ENCODE measurements at regions not wholly inside any gene's neighbourhood (a gene's known extent, or its start where the extent isn't known, plus 50 kb on each side); places are given as distances from the start of the nearest gene placed in this dataset.

DNA sequence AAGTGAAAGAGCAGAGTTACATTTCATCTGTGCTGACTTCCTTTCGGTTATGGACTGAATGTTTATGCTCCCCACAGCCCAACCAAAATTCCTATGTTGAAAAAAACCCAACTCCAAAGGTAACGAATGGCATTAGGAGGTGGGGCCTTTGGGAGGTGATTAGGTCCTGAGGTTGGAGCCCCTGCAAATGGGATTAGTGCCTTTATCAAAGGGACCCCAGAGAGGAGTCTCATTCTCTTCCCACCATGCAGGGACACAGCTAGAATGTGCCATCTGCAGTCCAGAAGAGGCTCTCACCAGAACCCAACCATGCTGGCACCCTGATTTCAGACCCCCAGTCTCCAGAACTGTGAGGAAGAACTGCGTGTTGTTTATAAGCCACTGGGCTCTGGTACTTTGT lies 199.3 kb downstream of the TOMM20 start:
- DNase-seq: no peak

DNA sequence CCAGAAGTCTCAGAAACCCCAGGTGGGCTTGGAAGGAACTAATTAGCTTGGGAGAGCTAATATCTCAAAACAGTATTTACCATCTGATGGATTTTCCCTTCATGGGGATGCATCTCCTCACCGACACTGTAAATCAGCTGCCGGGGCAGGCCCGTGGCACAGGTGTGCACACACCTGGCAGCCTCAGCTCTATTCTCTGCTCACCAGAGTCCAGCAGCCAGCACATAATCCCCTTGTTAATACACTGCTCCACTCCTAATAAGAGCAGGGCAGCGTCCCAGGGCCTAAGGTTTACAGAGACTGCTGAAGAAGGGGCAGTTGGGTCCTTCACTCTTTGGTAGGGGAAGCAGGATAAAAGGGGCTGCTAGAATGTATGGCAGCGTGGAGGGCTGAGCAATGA lies 200.0 kb downstream of the TOMM20 start:
- DNase-seq: no peak

DNA sequence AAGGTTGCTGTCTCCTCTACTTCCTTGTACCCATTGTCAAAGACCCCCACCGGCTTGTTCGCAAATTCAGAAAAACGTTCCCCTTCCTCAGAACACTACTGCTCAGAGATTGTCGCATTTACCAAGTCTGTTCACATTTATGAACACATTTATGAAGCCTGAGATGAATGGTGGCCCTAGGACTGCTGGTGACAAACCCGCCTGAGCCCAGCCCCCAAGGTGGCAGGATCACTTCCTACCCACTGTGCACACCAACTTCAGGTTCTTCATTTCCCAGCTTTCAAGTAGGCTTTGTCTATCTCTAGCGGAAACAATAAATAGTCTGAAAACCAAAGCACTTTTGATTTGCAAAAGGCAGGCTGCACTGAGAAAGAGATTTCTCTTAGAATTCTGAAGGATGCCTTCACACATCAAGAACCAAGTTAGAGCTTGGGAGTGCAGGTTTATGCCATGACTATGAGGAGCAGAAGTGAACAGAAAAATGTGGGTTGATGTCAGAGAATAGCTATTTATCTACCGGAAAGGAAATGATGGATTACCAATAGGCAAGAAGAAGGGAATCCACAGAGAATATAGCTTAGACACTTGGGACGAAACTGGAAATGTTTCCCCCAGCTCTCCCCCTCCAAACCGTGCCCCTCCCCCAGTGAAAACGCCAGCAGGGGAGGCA lies 200.5 kb downstream of the TOMM20 start:
- no peak for DNase-seq

DNA sequence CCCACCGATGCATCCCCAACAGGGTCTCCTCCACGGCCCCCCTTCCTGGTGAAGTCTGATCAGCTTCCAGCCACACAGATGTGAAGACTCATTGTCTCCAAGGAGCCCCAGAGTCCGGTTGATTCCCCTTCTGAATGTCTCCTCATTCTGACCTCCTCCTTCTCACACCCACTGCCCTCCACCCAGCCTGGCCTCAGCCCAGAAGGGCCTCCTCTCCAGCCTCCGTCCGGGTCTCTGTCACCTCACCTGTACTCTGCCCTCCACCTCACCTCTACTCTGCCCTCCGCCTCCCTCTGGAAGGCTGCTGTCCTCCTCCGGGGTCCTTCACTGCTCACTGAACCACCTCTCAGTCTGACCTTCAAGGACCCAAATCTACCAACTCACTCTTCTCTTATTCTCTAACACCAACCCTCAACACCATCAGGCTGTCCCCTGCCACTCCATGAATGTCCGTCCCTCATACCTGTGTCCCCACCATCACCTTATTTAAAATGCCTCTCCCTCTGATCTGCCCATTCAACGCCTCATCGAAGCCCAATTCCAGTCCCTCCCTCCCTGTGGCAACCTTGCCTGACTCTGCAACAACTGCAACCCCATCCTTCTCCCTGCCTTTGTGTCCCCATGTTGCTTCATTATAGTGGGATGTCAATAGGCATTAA lies 201.2 kb downstream of the TOMM20 start:
- no peak for DNase-seq

DNA sequence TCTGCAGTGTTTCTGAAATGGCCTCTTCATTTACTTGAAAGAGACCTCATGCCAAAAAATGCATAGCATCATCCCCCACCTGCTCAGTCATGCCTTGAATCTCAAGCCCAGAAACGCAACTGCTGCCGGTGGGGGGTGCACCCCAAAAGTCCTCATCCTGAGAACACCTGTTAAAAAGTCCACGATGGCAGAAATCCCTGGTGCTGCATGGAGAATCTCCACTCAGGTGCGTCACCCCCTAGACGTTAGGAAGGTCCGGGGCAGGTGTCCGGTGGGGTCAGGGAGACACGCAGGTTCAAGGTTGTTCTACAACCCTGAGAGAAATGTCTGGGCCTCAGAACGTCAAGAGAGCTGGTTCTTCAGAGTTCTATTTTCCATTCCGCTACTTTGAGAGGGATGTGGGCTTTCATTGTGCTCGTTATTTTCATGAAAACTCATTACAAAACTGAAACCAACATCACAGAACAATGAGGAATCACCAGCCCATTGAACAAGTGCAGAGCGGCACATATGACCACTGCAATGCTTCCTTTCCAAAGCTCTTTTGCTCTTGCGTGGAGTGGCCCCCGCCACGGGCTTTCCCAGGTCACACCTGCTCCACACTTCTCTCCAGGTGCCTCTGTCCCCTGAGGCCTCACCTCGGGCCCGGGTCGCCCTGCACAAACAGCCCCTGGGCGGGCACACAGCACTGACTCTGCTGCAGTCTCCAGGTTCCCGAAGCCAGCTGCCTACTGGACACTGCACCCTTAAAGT lies 201.9 kb downstream of the TOMM20 start:
- no peak for DNase-seq

DNA sequence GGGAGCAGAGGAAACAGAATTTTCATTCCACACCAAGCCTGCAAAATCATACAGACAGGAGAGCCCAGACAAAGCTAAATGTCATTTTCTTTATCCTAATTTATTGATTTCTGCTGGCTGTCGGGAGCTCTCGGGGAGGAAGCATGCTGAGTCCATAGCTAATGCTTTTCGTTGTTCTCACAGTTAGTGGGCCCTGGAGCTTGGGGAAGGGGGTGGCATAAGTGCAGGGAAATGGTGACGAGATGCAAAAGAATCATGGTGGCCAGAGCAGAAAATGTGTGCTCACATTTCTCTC lies 202.4 kb downstream of the TOMM20 start:
- DNase-seq: no peak

DNA sequence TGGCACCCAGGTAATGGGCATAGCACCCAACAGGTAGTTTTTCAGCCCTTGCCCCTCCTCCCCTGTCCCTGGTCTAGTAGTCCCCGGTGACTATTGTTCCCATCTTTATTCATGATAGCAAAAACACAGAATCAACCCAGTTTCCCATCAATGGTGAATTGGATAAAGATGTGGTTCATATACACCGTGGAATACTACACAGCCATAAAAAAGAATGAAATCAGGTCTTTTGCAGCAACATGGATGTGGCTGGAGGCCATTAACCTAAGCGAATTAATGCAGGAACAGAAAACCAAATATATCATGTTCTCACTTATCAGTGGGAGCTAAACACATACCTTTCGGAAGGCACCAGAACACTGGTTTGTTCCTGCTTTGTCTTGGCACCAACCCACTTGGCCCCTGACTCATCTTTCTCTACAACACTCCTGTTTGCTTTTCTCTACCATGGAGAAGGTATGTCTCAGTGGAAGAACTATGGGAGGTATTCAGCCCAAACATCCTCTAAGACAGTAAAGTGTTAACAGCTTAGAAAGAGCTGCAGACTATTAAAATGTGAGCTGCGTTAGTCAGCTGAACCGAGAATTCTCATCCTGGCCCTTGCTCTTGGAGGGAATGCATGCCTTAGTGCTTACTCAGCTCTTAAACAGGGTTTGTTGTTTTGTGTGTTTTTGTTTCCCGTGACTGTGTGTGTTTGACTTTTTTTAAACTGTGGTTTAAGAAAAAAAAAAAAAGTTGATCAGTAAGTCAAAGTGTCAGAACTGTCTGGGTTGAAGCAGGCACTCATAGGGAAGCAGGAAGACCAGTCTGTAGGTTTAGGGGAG lies 203.0 kb downstream of the TOMM20 start:
- DNase-seq: no peak

DNA sequence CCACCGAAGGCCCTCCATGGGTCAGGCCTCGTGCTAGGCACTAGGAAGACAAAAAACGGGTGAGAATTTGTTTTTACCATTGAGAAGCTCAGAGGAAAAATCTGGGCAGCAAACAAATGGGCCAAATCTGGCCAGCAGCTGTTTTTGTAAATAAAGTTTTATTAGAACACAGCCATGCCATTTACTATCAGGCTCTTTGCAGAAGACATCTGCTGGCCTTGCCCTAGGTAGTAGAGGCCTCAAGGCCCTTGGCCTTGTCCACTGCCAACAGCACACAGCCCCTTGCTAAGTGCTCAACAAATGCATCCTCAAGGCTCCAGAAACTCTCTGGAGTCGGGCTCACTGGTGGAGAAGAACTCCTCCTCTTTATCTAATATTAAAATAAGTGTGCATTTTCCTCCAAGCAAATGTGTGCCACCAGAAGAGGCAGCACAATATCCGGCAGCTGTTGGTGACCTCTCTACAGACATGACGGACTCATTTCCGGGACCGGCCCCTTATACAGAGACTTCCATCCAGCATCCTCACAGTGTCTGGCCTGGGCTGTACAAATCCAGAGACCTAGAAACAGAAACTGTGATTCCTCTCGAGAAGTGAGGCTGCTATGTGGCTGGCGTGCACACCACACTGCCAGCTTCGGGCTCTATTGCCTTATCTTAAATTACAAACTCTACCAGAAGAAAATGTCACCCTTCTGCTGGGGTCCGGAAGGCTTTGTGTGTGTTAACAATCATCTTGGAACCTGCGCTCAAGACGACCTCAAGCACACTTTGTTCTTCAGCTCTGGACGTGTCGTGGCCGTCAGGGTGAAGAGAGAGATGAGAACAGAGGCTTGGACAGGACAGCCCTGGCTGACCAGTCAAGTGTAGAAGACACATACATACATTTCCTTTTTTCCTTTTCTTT lies 203.9 kb downstream of the TOMM20 start:
- DNase-seq: no peak

DNA sequence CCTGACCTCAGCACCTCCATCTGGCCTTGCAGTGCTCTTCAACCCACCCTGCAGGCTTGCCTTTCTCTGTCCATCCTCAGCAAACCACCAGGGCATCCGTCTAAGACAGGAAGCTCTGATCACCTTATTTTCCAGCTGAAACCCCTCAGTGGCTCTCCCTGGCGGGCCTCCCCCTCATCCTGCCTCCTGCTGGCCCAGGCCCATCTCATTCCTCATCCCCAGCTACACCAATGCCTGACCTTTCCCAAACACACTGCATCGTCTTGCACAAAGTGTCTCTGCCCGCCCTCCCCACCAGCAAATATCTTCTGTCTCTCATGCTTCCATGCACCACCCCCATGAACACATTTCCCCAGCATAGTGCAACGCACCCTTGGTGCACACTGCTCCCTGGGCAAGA lies 205.0 kb downstream of the TOMM20 start:
- no peak for DNase-seq

DNA sequence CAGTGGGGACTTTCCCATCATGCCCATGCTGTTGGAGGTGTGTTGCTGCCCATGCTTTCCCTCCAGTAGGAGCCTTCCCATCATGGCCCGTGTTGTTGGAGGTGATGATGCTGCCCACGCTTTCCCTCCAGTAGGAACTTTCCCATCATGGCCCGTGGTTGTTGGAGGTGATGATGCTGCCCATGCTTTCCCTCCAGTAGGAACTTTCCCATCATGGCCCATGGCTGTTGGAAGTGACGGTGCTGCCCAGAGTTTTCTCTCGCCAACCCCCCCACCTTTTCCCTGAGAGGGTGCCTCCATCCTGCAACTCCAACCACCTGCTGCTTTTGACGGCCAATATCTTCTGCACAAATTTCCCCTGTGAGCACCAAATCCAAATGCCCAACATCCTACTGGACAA lies 205.7 kb downstream of the TOMM20 start:
- DNase-seq: no peak

DNA sequence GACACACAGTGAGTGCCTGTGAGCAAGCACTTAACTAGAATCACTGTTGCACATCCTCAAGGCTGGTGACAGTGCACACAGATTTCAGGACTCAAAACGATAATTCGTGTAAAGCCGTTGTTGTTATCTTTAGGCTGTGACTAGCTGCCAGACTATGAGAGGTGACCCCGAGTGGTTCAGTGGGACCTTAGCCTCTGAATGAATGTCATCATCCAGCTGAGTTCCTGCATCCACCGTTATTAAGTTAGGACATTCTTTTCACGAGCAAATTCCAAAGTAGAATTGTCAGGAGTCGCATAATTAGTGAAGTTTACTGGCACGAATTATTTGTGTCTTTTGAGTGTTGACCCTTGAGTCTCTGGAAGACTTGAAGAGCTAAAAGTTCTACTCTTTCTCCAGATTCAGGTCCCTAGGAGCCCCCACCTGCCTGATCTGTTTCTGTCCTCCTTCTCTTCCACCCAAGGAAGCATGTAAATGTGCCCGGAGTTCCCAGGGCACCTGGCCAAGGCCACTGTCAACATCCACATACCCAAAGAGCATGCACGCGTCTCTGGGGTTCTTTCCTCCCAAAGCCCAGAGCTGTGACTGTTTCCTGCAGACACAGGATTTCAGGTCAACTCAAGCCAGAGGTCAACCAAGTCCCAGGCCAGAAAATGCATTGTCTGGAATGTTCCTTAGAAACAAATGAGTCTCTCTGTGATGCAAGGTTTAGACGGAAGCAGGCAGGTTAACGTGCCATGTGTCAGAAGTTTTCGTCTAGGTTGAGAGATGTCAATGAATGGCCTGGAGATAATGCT lies 207.2 kb downstream of the TOMM20 start:
- no peak for DNase-seq

DNA sequence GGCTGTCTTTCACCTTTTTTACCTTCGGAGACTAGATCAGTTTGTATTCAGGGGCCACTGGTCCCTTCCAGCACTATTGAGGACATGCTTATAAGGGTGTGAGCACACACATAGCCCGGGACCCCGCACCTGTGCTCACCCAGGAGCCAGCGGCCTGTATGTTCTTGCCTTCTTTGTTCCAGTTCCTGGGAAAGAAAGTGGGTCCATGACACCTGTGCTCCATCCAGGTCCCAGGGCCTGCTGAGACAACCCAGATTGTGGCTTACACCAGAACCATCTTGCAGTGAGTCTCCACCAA lies 207.8 kb downstream of the TOMM20 start:
- DNase-seq: no peak

DNA sequence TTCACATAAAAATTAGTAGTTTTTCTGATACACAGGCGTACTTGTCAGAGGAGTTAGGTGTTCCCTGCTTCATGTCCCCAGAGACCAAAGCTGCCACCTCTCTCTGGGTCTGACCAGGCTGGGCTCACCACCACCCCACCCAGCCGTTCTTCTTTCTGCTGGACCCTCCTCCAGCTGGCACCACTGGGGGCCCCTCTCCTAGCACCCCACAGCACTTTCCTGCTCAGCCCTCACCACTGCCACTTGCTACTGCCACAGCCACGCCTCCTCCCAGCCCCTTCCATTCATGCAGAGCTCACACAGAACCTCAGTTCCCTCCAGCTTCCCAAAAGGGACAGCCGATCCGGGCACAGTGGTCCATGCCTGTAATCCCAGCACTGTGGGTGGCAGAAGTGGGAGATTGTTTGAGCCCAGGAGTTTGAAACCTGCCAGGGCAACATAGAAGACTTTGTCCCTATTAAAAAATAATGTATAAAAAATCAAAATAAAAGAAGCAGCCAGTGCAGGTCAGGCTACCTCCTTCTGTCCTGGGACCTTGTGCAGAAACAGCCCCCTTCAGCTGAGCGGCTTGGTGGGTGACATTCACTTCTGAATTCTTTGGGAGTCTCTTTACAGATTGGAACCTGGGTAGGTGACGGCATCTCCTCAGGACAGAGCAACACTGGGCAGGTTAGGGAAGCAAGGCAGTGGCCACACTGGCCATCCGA lies 208.3 kb downstream of the TOMM20 start:
- DNase-seq: no peak

DNA sequence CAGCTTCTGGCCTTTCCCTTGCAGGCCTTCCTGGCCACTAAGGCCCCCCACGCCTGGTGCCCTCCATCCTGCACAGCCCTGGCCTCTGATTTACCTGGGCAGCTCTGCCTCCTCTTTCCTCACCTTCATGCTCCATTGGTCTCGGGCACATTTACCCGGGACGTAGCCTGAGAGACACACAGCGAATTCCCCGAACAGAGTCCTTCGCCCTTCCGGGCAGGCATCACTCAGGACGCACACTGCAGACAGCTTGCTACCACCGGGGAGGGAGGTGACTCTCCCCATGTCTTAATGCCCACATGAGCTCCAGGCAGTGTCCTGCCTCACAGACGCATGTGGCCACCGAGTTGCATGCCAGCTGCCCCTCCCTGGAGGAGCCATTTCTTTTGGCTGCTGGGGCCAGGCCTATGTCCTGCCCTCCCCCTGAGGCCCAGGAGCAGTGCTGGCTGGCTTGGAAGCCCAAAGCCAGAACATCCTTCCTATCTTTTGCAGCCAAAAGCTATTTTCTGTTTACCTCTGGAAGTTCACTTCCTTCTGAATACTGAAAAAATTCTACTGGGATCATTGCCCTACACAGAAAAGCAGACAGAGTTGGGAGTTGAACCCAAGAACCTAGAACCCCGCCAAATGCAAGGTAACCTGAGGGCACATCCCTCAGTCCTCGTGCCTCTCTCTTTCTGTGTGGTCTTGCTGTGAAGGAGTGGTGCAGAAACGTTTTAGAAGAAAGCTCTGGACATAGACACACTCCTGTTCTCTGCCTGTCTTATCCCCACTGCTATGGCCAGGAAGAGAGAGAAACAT lies 209.5 kb downstream of the TOMM20 start:
- DNase-seq: no peak

DNA sequence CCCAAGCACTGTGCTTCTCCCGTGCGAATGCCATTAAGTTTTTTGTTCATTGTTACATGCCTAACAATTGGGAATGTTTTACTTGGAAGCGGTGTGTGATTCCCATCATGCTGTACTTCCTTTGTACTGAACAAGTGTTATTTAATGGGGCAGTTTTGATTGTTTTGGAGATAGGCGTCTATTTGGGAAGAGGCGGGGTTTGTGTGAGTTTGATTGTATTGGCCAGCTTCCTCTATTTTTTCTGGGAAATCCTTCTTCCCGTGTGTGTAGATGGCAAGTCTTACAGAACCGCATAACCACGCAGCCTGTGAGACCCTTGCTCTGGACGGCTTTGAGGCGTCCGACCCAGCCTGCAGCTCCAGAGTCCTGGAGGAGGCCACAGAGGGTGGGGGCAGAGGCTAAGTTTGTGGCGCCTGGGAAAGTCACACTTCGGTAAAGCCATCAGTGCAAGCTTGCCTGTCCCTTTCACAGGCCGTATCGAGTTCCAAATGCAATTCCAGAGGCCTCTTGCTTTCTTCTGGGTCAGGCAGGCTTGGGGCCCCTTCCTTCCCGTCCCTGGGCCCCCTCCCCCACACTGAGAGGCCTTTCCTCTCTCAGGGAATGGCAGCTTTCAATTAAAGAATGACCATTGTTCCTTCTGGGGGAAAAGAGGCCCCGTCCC lies 210.3 kb downstream of the TOMM20 start:
- no peak for DNase-seq

DNA sequence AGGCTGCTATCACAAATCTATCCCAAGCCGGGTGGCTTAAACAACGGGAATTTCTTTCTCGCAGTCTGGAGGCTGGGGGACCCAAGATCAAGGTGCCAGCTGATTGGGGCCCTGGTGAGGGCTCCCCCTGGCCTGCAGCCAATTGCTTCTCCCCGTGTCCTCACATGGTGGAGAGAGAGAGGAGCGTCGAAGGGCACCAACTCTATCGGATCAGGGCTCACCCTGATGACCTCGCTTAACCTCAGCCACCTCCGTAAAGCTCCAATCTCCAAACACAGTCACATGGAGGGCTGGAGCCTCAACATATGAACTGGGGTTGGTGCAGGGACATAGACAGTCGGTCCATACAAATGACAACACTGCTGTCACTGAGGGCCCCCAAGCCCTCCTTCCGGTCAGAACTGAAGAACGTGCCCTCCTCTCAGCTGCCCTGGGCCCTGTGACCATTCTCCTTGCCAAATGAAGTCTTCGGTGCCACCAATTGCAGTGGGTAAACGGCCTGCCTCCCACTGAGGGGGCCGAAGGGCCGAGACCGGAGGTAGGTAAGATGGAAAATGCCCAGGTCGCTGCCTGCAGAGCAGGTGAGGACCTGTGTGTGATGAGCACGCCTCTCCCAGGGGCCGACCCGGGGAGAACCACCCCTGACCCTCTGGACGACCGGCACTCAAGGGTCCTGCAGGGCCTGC lies 211.0 kb downstream of the TOMM20 start:
- DNase-seq: no peak

DNA sequence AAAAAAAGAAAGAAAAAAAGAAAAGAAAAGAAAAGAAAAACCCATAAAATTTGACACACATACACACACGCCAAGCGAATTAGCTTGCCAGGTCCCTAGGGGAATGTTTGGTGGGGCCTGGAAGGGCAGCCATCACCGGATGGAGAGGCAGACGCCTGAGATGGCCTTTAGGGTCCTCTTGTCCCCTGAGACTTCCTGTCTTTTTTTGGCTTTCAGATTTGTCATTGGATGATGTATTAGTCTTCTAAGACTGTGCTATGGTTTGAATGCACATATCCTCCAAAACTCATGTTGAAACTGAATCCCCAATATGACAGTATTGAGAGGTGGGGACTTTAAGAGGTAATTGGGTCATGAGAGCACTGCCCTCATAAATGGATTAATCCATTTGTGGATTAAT lies 211.8 kb downstream of the TOMM20 start:
- no peak for DNase-seq

DNA sequence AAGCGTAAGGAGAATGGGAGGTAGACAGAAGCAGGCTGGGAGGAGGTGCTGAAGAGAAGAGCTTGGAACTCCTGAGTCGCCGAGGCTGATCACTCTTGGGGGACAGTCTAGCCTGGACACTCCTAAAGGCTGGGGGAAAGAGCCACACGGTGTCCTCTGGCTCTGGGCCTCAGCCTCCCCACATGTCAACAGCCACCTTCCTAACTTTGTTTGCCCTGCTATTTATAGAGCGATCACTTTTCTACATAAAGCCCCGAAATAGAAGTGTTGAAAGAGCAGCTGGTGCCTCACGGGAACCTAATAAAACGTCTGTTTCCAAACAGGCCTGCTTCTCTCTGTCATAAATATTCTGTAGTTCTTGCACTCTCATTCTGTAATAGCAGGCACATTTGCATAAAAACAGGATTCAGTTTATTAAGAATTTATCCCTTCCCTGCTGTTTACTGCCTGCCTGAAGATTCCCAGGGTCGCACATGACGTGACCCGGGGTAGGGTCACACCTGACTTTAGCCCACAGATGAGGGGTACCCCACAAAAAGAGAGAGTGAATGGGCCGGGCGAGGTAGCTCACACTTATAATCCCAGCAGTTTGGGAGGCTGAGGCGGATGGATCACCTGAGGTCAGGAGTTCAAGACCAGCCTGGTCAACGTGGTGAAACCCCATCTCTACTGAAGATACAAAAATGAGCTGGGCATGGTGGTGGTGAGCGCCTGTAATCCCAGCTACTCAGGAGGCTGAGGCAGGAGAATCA lies 212.5 kb downstream of the TOMM20 start:
- no peak for DNase-seq

All from NCI-H2107 (cell line).